GM12878 (cell line): ENCODE measurements at regions not wholly inside any gene's neighbourhood (a gene's known extent, or its start where the extent isn't known, plus 50 kb on each side); places are given as distances from the start of the nearest gene placed in this dataset.
"Not testable (repeated sequence)": the region's sequence is repeated elsewhere in the genome, so short reads cannot be mapped to it uniquely, and the experiment has no call there.

Experiments used
- ATAC-seq: fragments of 200-7000 bp; cut with Tn5 transposase; 3 replicates; pipeline ENCODE4 v1.9.1; 2020; ENCODE audit warnings: mild to moderate bottlenecking, moderate library complexity
- BruUV-seq: library from RNA; stranded (reverse); fragments of 400-500 nt; replicated peaks from 2 replicates; lab custom pipeline; 2021; lab: Mats Ljungman, UMichigan
- CTCF ChIA-PET: fragments of 300-600 bp; sonication (Branson Sonifier 250); formaldehyde crosslinking; extraction: SDS; loops from one replicate; lab custom pipeline; 2021; ENCODE audit warnings: inconsistent platforms; lab: Yijun Ruan, JAX
- POLR2A ChIA-PET: fragments of 350-600 bp; formaldehyde crosslinking; extraction: SDS; loops from one replicate; lab custom pipeline; 2021; ENCODE audit warnings: inconsistent platforms; lab: Charles Lee
- RAD21 ChIA-PET: fragments of 300-600 bp; sonication (Branson Sonifier 250); formaldehyde crosslinking; loops from one replicate; lab custom pipeline; 2023; ENCODE audit warnings: antibody characterized with exemption; ENCODE audit not compliant: unreplicated experiment; lab: Charles Lee
- SMC1A ChIA-PET: fragments of 300-600 bp; sonication (Branson Sonifier 250); formaldehyde crosslinking; loops from one replicate; lab custom pipeline; 2023; ENCODE audit not compliant: unreplicated experiment, uncharacterized antibody; lab: Charles Lee
- DNase-seq: peaks from one replicate; pipeline ENCODE4 v3.0.0-alpha.2; 2011; ENCODE audit warnings: low read depth, low spot score
- FAIRE-seq: peaks from 3 replicates; lab custom pipeline; 2011; peaks lifted over from hg19 to GRCh38; lab: Jason Lieb, UNC
- H2AFZ ChIP-seq: 2 replicates; pipeline ENCODE4 v1.6.0; 2011; ENCODE audit warnings: low read depth, low read length, control low read depth; ENCODE audit not compliant: control insufficient read depth
- H3K27ac ChIP-seq: 2 replicates; pipeline ENCODE4 v1.5.1; 2011; ENCODE audit warnings: control low read depth; ENCODE audit not compliant: control insufficient read depth, insufficient read depth
- H3K27me3 ChIP-seq, 2 experiments: replicated peaks in 1 of 2; 2 replicates each; pipeline versions ENCODE4 v1.6.0 to v1.6.1; 2011; ENCODE audit warnings: low read length in 1 of 2; ENCODE audit not compliant: control insufficient read depth in 2 of 2, insufficient read depth in 2 of 2
- H3K36me3 ChIP-seq, 2 experiments: 2 replicates each; pipeline ENCODE4 v1.5.1; 2011; ENCODE audit warnings: low read length in 1 of 2; ENCODE audit not compliant: control insufficient read depth in 2 of 2, insufficient read depth in 2 of 2
- H3K4me1 ChIP-seq: 2 replicates; pipeline ENCODE4 v1.6.1; 2011; ENCODE audit warnings: mild to moderate bottlenecking, low read length, moderate library complexity, mixed read lengths; ENCODE audit not compliant: control insufficient read depth, insufficient read depth
- H3K4me2 ChIP-seq: 2 replicates; pipeline ENCODE4 v1.6.0; 2011; ENCODE audit warnings: control low read depth; ENCODE audit not compliant: control insufficient read depth, insufficient read depth
- H3K4me3 ChIP-seq: fragments of 200-600 bp; sonication (generic); 2 replicates; pipeline ENCODE4 v1.5.1; 2016
- H3K79me2 ChIP-seq: 2 replicates; pipeline ENCODE4 v1.6.0; 2011; ENCODE audit warnings: low read length; ENCODE audit not compliant: control insufficient read depth, insufficient read depth
- H3K9ac ChIP-seq: 2 replicates; pipeline ENCODE4 v1.8.0; 2011; ENCODE audit warnings: low read length, control low read depth, mixed read lengths; ENCODE audit not compliant: control insufficient read depth, insufficient read depth
- H3K9me3 ChIP-seq: replicated peaks from 3 replicates; pipeline ENCODE4 v1.5.1; 2011; ENCODE audit warnings: mild to moderate bottlenecking, low read length; ENCODE audit not compliant: control insufficient read depth, insufficient read depth
- H4K20me1 ChIP-seq: 2 replicates; pipeline ENCODE4 v1.6.0; 2011; ENCODE audit not compliant: control insufficient read depth, insufficient read depth
- ASH2L ChIP-seq: fragments of 300-600, 200-600 bp; sonication (generic); IDR thresholded peaks from 2 replicates; pipeline ENCODE4 v1.6.1; 2017; ENCODE audit warnings: low read depth, mild to moderate bottlenecking, borderline replicate concordance
- ESRRA ChIP-seq: IDR thresholded peaks from 2 replicates; pipeline ENCODE4 v1.6.1; 2012; ENCODE audit warnings: mild to moderate bottlenecking, low read length, improper control_type of control experiment
- IKZF1 ChIP-seq: fragments of 450-650 bp; conservative IDR thresholded peaks from 2 replicates; pipeline ENCODE4 v1.6.1; 2017; ENCODE audit warnings: antibody characterized with exemption, mild to moderate bottlenecking
- KAT2A ChIP-seq: conservative IDR thresholded peaks from 2 replicates; pipeline ENCODE4 v1.6.1; 2011; ENCODE audit warnings: low read depth, low read length; ENCODE audit not compliant: control insufficient read depth
- POLR2AphosphoS5 ChIP-seq: IDR thresholded peaks from 2 replicates; pipeline ENCODE4 v1.6.1; 2011; ENCODE audit warnings: mild to moderate bottlenecking, low read length, inconsistent platforms
- TCF12 ChIP-seq: IDR thresholded peaks from 2 replicates; pipeline ENCODE4 v1.6.1; 2011; ENCODE audit warnings: low read depth, mild to moderate bottlenecking, low read length
- WGBS: methylation state at CpG from one replicate; pipeline ENCODE4 v1.1.6; 2016; ENCODE audit warnings: low lambda C conversion rate; ENCODE audit not compliant: insufficient replicate concordance, insufficient coverage; ENCODE audit errors: missing lambda C conversion rate; 5-methylcytosine and 5-hydroxymethylcytosine counted together
- in situ Hi-C: fragments of 300-500 bp; cut with MboI; formaldehyde crosslinking; loops from 9 replicates; pipeline ENCODE4 v1.14.3; 2018; ENCODE audit warnings: mixed read lengths
- intact Hi-C: fragments of 100-400 bp; cut with micrococcal nuclease; formaldehyde crosslinking; loops from one replicate; pipeline ENCODE4 v1.14.2; 2022; ENCODE audit not compliant: unreplicated experiment
- TF ChIP-seq, protein P1 (sequence below): fragments of 450-650 bp; IDR thresholded peaks from 2 replicates; pipeline ENCODE4 v1.6.1; 2017; ENCODE audit warnings: mild to moderate bottlenecking, low read depth, inconsistent platforms; ENCODE audit not compliant: poor library complexity, severe bottlenecking
- TF ChIP-seq, protein P2 (sequence below): fragments of 450-650 bp; IDR thresholded peaks from 2 replicates; pipeline ENCODE4 v1.6.1; 2017; ENCODE audit warnings: borderline replicate concordance
- TF ChIP-seq, protein P3 (sequence below): fragments of 450-650 bp; IDR thresholded peaks from 2 replicates; pipeline ENCODE4 v1.6.1; 2016; ENCODE audit warnings: mild to moderate bottlenecking, moderate library complexity, borderline replicate concordance

DNA sequence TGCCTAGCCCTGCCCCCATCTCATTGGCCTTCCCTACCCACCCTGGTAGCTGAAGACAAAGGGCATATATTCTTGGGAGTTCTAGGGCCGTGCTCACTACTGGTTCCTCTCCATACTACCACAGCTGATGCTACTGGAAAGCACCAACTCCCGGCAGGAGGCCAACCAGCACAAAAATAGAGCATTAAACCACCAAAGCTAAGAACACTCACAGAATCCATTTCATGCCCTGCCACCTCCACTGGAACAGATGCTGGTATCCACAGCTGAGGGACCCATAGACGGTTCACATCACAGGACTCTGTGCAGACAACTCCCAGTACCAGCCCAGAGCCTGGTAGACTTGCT lies 170.4 kb downstream of the SEC23A start:
- H3K4me3 ChIP-seq, CTCF ChIA-PET, SMC1A ChIA-PET, H3K4me1 ChIP-seq, H3K9me3 ChIP-seq, DNase-seq, ATAC-seq, H3K27ac ChIP-seq, H2AFZ ChIP-seq, H3K36me3 ChIP-seq, H4K20me1 ChIP-seq, BruUV-seq, H3K27me3 ChIP-seq, H3K4me2 ChIP-seq, FAIRE-seq, intact Hi-C loops, H3K9ac ChIP-seq, H3K79me2 ChIP-seq, in situ Hi-C loops: not testable (repeated sequence)
- ChIA-PET RAD21 (interaction anchor here (0.8 kb wide), 1 partner anchor 37 kb away, joined by 3 read pairs; no protein-coding TSS in a partner anchor), POLR2A (interaction anchor here (0.6 kb wide), 1 partner anchor 450 kb away, joined by 4 read pairs; no protein-coding TSS in a partner anchor)
- WGBS, result 12% methylated on average over 3 of the region's 3 CpGs

DNA sequence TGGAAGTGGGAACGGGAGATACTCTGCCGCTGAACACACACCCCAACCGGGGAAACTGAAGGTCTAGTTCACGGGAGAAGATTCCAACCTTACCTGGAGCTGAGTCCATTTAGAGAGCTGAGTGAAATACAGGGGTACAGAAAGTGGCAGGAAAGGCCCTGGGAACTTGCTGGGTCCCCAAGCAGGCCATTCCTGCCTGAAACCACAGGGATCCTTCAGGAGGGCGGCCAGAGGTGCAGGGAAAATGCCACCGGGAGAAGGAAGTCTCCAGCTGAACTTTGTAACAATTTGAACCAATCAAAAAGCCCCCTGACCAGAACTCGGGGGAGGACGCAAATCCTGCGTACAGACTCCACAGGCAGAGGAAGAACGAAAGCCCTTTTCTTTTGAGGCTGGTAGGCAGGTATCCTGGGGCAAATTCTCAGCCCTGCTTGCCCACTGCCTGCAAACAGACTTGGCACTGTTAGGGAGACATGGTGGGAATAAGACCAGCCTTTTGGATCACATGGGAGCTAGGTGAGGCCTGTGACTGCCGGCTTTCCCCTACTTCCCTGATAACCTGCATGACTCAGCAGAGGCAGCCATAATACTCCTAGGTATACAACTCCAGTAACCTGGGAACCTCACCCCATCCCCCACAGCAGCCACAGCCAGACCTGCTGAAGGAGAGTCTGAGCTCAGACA lies 170.9 kb downstream of the SEC23A start:
- no peaks in the 10 kb centered on the region for H3K27me3 ChIP-seq
- FAIRE-seq, result no peak
- no peak overlapping the region for H3K4me3 ChIP-seq
- 34% methylated on average over 11 of the region's 11 CpGs for WGBS
- POLR2A ChIA-PET, result no interaction called here
- no peaks in the 10 kb centered on the region for H3K4me1 ChIP-seq
- no peaks in the 10 kb centered on the region for H3K9me3 ChIP-seq
- H3K36me3 ChIP-seq, result no peaks in the 10 kb centered on the region
- no peak overlapping the region for H3K4me2 ChIP-seq
- H4K20me1 ChIP-seq, result no peaks in the 10 kb centered on the region
- in situ Hi-C loops (no loop called here), intact Hi-C loops (no loop called here)
- ATAC-seq, result no peak
- H3K9ac ChIP-seq, result no peak overlapping the region
- no peak overlapping the region for H2AFZ ChIP-seq
- BruUV-seq, result no TSS peak
- SMC1A ChIA-PET, result no interaction called here
- no peak for DNase-seq
- no peaks in the 10 kb centered on the region for H3K79me2 ChIP-seq
- RAD21 ChIA-PET, result interaction anchor here (0.8 kb wide), 1 partner anchor 38 kb away, joined by 3 read pairs; no protein-coding TSS in a partner anchor
- H3K27ac ChIP-seq, result no peak overlapping the region
- CTCF ChIA-PET, result no interaction called here
- TF ChIP-seq, protein P1, sequence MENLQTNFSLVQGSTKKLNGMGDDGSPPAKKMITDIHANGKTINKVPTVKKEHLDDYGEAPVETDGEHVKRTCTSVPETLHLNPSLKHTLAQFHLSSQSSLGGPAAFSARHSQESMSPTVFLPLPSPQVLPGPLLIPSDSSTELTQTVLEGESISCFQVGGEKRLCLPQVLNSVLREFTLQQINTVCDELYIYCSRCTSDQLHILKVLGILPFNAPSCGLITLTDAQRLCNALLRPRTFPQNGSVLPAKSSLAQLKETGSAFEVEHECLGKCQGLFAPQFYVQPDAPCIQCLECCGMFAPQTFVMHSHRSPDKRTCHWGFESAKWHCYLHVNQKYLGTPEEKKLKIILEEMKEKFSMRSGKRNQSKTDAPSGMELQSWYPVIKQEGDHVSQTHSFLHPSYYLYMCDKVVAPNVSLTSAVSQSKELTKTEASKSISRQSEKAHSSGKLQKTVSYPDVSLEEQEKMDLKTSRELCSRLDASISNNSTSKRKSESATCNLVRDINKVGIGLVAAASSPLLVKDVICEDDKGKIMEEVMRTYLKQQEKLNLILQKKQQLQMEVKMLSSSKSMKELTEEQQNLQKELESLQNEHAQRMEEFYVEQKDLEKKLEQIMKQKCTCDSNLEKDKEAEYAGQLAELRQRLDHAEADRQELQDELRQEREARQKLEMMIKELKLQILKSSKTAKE, result no peak
- TF ChIP-seq POLR2AphosphoS5 (no peak), TCF12 (no peak), ESRRA (no peak), IKZF1 (no peak), ASH2L (no peak), KAT2A (no peak)
- TF ChIP-seq, protein P2, sequence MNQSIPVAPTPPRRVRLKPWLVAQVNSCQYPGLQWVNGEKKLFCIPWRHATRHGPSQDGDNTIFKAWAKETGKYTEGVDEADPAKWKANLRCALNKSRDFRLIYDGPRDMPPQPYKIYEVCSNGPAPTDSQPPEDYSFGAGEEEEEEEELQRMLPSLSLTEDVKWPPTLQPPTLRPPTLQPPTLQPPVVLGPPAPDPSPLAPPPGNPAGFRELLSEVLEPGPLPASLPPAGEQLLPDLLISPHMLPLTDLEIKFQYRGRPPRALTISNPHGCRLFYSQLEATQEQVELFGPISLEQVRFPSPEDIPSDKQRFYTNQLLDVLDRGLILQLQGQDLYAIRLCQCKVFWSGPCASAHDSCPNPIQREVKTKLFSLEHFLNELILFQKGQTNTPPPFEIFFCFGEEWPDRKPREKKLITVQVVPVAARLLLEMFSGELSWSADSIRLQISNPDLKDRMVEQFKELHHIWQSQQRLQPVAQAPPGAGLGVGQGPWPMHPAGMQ, result no peak
- TF ChIP-seq, protein P3, sequence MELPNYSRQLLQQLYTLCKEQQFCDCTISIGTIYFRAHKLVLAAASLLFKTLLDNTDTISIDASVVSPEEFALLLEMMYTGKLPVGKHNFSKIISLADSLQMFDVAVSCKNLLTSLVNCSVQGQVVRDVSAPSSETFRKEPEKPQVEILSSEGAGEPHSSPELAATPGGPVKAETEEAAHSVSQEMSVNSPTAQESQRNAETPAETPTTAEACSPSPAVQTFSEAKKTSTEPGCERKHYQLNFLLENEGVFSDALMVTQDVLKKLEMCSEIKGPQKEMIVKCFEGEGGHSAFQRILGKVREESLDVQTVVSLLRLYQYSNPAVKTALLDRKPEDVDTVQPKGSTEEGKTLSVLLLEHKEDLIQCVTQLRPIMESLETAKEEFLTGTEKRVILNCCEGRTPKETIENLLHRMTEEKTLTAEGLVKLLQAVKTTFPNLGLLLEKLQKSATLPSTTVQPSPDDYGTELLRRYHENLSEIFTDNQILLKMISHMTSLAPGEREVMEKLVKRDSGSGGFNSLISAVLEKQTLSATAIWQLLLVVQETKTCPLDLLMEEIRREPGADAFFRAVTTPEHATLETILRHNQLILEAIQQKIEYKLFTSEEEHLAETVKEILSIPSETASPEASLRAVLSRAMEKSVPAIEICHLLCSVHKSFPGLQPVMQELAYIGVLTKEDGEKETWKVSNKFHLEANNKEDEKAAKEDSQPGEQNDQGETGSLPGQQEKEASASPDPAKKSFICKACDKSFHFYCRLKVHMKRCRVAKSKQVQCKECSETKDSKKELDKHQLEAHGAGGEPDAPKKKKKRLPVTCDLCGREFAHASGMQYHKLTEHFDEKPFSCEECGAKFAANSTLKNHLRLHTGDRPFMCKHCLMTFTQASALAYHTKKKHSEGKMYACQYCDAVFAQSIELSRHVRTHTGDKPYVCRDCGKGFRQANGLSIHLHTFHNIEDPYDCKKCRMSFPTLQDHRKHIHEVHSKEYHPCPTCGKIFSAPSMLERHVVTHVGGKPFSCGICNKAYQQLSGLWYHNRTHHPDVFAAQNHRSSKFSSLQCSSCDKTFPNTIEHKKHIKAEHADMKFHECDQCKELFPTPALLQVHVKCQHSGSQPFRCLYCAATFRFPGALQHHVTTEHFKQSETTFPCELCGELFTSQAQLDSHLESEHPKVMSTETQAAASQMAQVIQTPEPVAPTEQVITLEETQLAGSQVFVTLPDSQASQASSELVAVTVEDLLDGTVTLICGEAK, result no peak
